Hepatocyte (in vitro differentiated cells): ENCODE measurements at regions not wholly inside any gene's neighbourhood (a gene's known extent, or its start where the extent isn't known, plus 50 kb on each side); places are given as distances from the start of the nearest gene placed in this dataset.

Experiments used
- EZH2 ChIP-seq: fragments of 200-600 bp; sonication (generic); IDR thresholded peaks from 2 replicates; pipeline ENCODE4 v1.6.1; 2016; ENCODE audit warnings: antibody characterized with exemption, mild to moderate bottlenecking, borderline replicate concordance
- TF ChIP-seq, protein P1 (sequence below): fragments of 200-600 bp; sonication (generic); IDR thresholded peaks from 2 replicates; pipeline ENCODE4 v1.5.1; 2016; ENCODE audit warnings: antibody characterized with exemption, mild to moderate bottlenecking; ENCODE audit not compliant: poor library complexity

DNA sequence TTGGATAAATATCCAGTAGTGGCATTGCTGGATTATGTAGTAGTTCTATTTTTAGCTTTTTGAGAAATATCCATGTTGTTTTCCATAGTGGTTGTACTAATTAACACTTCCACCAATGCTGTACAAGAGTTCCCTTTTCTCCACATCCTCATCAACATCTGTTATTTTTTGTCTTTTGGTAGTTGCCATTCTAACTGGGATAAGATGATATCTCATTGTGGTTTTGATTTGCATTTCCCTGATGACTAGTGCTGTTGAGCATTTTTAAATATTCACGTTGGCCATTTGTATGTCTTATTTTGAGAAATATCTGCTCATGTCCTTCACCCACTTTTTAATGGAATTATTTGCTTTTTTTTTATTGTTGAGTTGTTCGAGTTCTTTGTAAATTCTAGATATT, 183.9 kb downstream of the PTPRU start:
- no peak for TF ChIP-seq EZH2
- TF ChIP-seq, protein P1, sequence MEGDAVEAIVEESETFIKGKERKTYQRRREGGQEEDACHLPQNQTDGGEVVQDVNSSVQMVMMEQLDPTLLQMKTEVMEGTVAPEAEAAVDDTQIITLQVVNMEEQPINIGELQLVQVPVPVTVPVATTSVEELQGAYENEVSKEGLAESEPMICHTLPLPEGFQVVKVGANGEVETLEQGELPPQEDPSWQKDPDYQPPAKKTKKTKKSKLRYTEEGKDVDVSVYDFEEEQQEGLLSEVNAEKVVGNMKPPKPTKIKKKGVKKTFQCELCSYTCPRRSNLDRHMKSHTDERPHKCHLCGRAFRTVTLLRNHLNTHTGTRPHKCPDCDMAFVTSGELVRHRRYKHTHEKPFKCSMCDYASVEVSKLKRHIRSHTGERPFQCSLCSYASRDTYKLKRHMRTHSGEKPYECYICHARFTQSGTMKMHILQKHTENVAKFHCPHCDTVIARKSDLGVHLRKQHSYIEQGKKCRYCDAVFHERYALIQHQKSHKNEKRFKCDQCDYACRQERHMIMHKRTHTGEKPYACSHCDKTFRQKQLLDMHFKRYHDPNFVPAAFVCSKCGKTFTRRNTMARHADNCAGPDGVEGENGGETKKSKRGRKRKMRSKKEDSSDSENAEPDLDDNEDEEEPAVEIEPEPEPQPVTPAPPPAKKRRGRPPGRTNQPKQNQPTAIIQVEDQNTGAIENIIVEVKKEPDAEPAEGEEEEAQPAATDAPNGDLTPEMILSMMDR: no peak
